Sciatic nerve (tissue), 2 donors: ENCODE measurements at regions not wholly inside any gene's neighbourhood (a gene's known extent, or its start where the extent isn't known, plus 50 kb on each side); places are given as distances from the start of the nearest gene placed in this dataset.

Experiments
- ATAC-seq: fragments of 200-7000 bp; cut with Tn5 transposase; one replicate; pipeline ENCODE4 v1.9.1; 2020; ENCODE audit warnings: mild to moderate bottlenecking, moderate library complexity
- DNase-seq: peaks from one replicate; pipeline ENCODE4 v3.0.0-alpha.2; 2020; ENCODE audit warnings: low spot score
- intact Hi-C: fragments of 100-400 bp; cut with DNase I; formaldehyde crosslinking; loops from one replicate; pipeline ENCODE4 v1.14.2; 2022
- donor health status: DM: no; HTN: no; CAD: no.
- donor health status: DM: no; HTN: no; CAD: no.

DNA sequence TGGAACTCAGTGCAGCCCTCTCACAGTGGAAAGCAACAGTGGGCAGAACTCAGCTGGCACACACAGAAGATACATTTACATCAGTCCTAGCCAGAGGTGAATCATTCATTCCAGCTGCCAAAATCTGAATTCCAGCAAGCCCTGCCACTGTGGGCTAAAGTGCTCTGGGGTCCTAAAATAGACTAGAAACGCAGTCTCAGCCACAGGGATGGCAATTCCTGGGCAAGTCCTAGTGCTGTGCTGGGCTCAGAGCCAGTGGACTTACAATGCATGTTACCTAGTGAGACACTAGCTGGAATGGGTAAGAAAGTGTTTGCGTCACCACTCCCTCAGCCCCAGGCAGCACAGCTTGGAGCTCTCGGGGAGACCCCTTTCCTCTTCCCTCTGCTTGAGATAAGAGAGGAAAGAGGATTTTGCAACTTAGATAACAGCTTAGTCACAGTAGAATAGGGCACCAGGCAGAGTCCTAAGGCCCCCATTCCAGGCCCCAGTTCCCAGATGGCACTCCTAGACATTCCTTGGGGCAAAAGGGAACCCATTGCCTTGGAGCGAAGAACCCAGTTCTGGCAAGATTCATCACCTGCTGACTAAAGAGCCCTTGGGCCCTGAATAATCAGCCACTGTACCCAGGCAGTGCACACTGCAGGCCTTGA is 592.9 kb downstream of the FSCB start:
- no peak for ATAC-seq
- intact Hi-C loops: no loop called here
- DNase-seq: no peak

DNA sequence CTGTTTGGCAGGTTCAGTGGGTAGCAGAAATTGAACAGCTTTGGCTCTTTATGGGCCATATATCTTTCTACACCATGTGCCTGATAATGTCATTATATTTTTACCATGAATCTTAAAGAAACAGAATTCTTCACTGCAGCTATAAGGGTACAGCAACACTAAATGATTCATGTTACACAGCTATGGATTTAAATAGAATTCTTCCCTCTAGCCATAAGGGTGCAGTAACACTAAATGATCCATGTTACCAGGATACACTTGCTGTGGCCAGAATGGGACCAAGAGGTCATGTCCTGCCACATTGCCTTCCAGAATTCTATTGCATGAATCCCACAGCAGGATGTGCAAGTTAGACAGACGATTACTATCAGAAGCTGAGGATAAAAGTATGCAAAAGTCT is 603.9 kb downstream of the FSCB start:
- ATAC-seq: no peak
- intact Hi-C loops: no loop called here
- no peak for DNase-seq

- intact Hi-C loops: no loop called here
- ATAC-seq (no peak), DNase-seq (no peak)
Measured at GRCh38 chr14:43901911-43902673, 605.0 kb downstream of the FSCB start.

DNA sequence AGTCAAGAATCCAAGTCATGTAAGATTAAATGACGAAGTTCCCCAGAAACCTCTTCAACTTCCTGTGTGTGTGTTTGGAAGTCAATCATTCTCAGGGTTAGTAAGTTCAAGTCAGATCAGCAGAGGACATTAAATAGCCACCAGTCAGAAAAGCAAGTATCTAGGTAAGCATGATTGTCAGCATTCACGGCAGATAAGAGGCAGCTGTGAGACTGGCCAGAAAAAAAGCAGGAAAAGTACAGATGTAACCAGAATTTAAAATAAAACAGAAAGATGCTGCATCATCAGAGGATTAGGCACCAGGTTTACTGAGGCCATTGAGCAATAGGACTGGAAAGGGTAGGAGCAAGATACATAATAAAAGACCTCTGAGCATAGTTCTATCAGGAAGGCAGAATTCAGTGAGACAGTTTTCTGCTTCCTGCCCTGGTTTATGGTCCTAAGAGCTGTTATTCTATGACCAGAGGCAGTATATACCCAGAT is 606.9 kb downstream of the FSCB start:
- no peak for ATAC-seq
- intact Hi-C loops: no loop called here

GRCh38 chr14:43898687-43899086 is 608.4 kb downstream of the FSCB start:
- intact Hi-C loops: no loop called here
- ATAC-seq: no peak
- no peak for DNase-seq

More for the DNA sequence above, 606.9 kb downstream of the FSCB start:
- no peak for DNase-seq

DNA sequence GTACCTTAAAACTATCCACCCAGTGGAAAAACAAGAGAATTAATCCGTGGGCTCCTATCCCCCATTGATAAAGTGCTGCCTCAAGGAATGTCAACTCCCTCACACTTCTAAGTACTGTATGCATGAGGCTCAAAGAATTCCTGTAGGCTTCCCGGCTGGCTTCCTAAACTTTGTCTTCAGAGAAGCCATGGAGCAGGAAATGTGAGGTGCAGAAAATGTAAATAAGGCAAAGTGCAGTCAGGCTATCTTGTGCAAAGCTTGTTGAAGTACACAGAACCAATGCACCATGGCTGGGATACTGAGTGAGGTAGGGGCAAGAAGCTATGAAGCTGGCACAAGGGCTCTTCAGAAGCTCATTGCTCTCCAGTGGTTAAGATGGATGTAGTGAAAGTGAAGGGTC is 611.0 kb downstream of the FSCB start:
- DNase-seq (no peak), ATAC-seq (no peak)
- intact Hi-C loops: no loop called here

DNA sequence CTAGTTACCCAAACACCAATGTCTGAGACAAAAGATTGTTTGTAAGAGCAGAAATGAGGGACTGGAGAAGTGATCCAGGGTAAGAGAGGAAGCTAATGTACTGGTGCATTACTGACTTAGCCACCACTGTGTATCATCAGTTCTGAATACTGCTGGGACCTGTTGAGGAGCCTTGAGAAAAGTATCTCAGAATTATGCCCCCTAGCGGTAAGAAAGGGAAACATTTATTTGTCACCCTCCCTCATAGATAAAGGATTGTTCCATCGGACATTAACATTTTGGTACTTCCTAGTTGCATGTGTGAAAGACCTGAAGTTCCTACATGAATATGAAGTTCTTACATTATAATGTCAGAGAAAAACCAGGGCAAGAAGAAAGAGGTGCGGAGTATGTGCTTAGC is 612.5 kb downstream of the FSCB start:
- intact Hi-C loops: no loop called here
- DNase-seq: no peak
- no peak for ATAC-seq

GRCh38 chr14:43887523-43887922 is 619.6 kb downstream of the FSCB start:
- intact Hi-C loops: no loop called here
- no peak for ATAC-seq
- no peak for DNase-seq

DNA sequence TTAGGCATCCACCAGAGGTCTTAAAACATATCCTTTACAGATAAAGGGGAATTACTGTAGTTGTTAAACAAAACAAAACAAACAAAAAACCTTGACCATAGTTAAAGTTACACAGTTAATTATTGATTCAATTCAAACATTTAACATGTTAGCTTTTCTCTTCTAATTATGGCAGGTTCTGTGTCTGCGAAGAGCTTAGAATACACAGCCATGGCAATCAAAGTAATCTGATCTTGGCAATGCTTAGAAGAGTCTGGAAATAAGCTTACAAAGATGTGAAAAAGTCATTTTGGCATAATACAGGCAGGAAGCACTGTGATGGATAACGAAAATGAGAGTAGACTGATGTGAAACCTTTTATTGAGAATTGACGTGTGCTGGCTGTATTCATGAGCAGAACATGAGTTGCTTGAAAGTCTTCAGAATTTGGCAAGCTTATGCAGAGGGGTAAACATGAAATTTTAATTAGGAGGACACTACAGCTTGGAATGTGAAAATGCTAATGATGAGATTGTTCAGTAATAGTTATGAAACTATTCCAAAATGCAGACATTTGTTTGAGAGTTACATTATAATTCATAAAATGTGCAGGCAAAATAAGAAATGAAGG is 629.6 kb downstream of the FSCB start:
- ATAC-seq (no peak), DNase-seq (no peak)
- intact Hi-C loops: no loop called here

- no peak for ATAC-seq
- DNase-seq: no peak
- intact Hi-C loops: no loop called here
Measured at GRCh38 chr14:43872752-43873655, 634.1 kb downstream of the FSCB start.

- ATAC-seq: no peak
- intact Hi-C loops: no loop called here
- DNase-seq: no peak
Measured at GRCh38 chr14:43872222-43872621, 634.9 kb downstream of the FSCB start.

DNA sequence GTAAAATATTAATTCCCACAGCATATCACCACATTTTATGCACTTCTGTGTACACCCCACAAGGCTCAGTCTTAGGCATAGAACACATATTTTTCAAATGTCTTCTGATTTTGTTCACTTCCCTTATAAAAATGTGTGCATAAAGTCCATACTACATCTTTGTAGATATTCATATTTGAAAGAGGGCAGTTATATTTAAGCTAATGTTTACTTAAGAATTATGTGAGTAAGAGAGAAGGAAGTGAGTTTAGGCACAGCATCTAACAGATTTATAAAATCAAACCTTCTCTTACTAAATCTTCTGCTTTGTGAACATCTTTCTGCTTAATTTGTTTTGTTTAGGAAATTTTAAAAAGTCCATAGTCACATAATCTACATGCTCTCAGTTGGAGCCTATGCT is 648.1 kb downstream of the FSCB start:
- no peak for ATAC-seq
- DNase-seq: no peak
- intact Hi-C loops: no loop called here

DNA sequence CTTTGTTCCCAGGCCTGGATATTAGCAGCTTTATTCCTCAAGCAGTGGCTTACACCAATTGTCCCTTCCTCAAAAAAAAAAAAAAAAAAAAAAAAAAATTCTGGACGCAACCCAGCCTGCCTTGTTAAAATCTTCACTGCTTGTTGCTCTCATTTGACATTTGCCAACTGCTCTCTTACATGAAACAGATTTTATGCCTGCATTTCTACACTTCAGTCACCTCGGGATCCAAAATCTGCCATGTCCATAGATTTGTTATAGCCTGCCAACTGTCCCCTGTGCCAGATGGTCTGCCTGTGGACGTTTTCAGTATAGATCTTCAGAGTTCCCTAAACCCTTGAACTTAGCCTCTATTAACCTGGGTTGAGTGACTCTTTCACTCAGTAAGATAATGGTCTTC is 651.5 kb downstream of the FSCB start:
- DNase-seq (no peak), ATAC-seq (no peak)
- intact Hi-C loops: no loop called here

- intact Hi-C loops: no loop called here
- ATAC-seq: no peak
- no peak for DNase-seq
Measured at GRCh38 chr14:43853541-43853940, 653.5 kb downstream of the FSCB start.

DNA sequence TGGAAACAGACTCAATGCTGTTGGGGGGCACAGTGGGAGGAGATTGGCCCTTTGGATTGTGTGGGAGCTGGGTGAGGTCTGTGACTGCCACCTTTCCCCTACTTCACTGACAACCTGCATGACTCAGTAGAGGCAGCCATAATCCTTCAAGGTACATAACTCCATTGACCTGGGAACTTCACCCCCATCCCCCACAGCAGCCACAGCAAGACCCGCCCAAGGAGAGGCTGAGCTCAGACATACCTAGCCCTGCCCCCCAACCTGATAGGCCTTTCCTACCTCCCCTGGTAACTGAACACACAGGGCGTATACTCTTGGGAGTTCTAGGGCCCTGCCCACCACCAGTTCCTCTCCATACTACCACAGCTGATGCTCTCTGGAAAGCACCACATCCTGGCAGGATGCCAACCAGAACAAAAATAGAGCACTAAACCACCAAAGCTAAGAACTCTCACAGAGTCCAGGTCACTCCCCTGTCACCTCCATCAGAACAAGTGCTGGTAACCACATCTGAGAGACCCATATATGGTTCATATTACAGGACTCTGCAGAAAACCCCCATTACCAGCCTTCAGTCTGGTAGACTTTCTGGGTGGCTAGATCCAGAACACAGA is 703.9 kb downstream of the FSCB start:
- ATAC-seq (no peak), DNase-seq (no peak)
- intact Hi-C loops: no loop called here

GRCh38 chr14:43795600-43796228 is 711.4 kb downstream of the FSCB start:
- no peak for DNase-seq
- intact Hi-C loops: no loop called here
- no peak for ATAC-seq

DNA sequence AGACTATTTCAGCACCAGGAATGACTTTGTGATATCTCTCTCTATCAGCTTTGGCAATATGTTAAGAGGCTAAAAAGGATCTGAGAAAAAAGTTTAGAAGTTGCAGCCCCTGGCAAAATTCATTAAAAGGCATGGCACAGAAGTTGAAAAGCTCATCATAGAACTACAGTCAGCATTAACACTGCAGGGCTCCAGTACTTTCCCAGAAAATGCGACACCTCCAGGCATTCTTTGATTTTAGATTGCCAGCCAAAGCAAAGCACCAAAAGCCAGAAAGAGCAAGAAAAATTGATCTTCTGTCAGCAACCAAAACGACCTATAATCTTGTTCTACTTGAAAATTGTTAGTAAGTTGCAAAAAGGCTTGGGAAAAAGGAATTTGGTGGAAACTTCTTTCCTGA is 713.5 kb downstream of the FSCB start:
- no peak for ATAC-seq
- intact Hi-C loops: no loop called here

DNA sequence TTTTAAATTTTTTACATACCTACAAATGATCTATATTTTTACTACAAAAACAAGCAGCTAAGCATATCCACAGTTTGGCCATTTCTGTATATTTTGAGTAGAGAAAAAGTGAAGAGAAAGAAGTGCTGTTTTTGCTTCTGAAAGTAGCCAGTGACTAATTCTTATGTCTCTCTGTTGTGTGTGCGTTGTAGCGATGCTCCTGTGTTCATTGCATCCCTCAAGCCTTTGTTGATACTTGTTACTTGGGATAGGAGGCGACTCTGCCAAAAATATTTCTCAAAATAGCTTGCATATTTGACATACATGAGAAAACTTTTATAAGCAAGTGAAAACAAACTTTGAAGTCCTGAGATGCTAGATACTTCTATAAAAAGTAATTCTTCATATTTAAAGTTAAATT is 714.1 kb downstream of the FSCB start:
- intact Hi-C loops: no loop called here
- DNase-seq (no peak), ATAC-seq (no peak)

More for the DNA sequence above, 713.5 kb downstream of the FSCB start:
- no peak for DNase-seq

- no peak for DNase-seq
- ATAC-seq: no peak
- intact Hi-C loops: no loop called here
Measured at GRCh38 chr14:43790681-43791080, 716.4 kb downstream of the FSCB start.
